ENCODE measurements at regions not wholly inside any gene's neighbourhood (a gene's known extent, or its start where the extent isn't known, plus 50 kb on each side); places are given as distances from the start of the nearest gene placed in this dataset.

- no peak for TF ChIP-seq RNF2 (IDR thresholded peaks at IDR 0.05; ENCODE audit: borderline replicate concordance, low read depth)
- TF ChIP-seq SREBF2 (IDR thresholded peaks at IDR 0.05), result no peak
- no peak for TF ChIP-seq CTCF (IDR thresholded peaks at IDR 0.05)
- no peak for TF ChIP-seq PBX3 (IDR thresholded peaks at IDR 0.05)
- TF ChIP-seq NFE2L2 (conservative IDR thresholded peaks at IDR 0.05; ENCODE audit: low read length), result no peak
- TF ChIP-seq MAX (IDR thresholded peaks at IDR 0.05), result no peak
- no peak for TF ChIP-seq EP300 (IDR thresholded peaks at IDR 0.05)
- no peak for TF ChIP-seq POLR2A (IDR thresholded peaks at IDR 0.05; ENCODE audit: low read length)
- TF ChIP-seq JUNB (IDR thresholded peaks at IDR 0.05), result no peak
- TF ChIP-seq HDAC2 (IDR thresholded peaks at IDR 0.05), result no peak
- no peak for TF ChIP-seq CHD2 (IDR thresholded peaks at IDR 0.05; ENCODE audit: low read length, partially characterized antibody)
Observed at GRCh38 chr14:79951572-79951971, 259.7 kb downstream of the DIO2 start.

All from A549 (cell line).